ENCODE measurements at regions not wholly inside any gene's neighbourhood (a gene's known extent, or its start where the extent isn't known, plus 50 kb on each side); places are given as distances from the start of the nearest gene placed in this dataset.

GRCh38 chr4:63799166-63799565, 610.1 kb downstream of the TECRL start:
- FAIRE-seq: no peak
- Histone ChIP-seq H3K27ac (ENCODE audit: extremely low read length, insufficient read depth, low read length) (no peak overlapping the region), H3K4me1 (ENCODE audit: insufficient read depth, low read length) (no peaks in the 10 kb centered on the region), H3K27me3 (ENCODE audit: control insufficient read depth in 1 of 2, insufficient read depth in 2 of 2, low read length in 2 of 2) (no peaks in the 10 kb centered on the region), H3K9ac (ENCODE audit: insufficient read depth, low read depth, low read length) (no peak overlapping the region), H3K36me3 (replicated peaks in 1 of 2; ENCODE audit: control insufficient read depth in 1 of 2, insufficient read depth in 2 of 2, low read length in 2 of 2) (no peaks in the 10 kb centered on the region), H3K9me3 (ENCODE audit: low read length) (no peaks in the 10 kb centered on the region), H4K20me1 (ENCODE audit: insufficient read depth, low read length) (no peaks in the 10 kb centered on the region), H3K79me2 (ENCODE audit: insufficient read depth, low read length) (no peaks in the 10 kb centered on the region), H3K4me2 (ENCODE audit: low read depth, low read length) (no peak overlapping the region), H2AFZ (ENCODE audit: low read length) (no peak overlapping the region), H3K4me3 (replicated peaks in 1 of 3; ENCODE audit: insufficient read depth in 1 of 3, low read depth in 2 of 3, low read length in 3 of 3) (no peak overlapping the region)
- ATAC-seq: no peak
- TF ChIP-seq ZHX1 (CRISPR knock-in tag; IDR thresholded peaks at IDR 0.05; ENCODE audit: low read depth): no peak
- no peak for TF ChIP-seq ZNF784 (CRISPR knock-in tag; IDR thresholded peaks at IDR 0.05; ENCODE audit: borderline replicate concordance)
- no peak for DNase-seq (ENCODE audit: low spot score)
- intact Hi-C loops (cut with micrococcal nuclease; ENCODE audit: unreplicated experiment): no loop called here
- in situ Hi-C loops (cut with HindIII; ENCODE audit: extremely low pct_ligation_motif_present, low pct_unique_long_range_greater_than_20kb): no loop called here
- POLR2A ChIA-PET: no interaction called here
- WGBS (ENCODE audit: low lambda C conversion rate): 3% methylated on average over 2 of the region's 2 CpGs
- CTCF ChIA-PET (ENCODE audit: low intra/inter-chr PET ratio, low total read pairs): no interaction called here
- BruUV-seq (replicated peaks): no TSS peak

GRCh38 chr4:63795301-63795700, 613.9 kb downstream of the TECRL start:
- DNase-seq (ENCODE audit: low spot score) (no peak), ATAC-seq (no peak), FAIRE-seq (no peak)
- POLR2A ChIA-PET: no interaction called here
- H3K36me3 ChIP-seq (replicated peaks in 1 of 2; ENCODE audit: control insufficient read depth in 1 of 2, insufficient read depth in 2 of 2, low read length in 2 of 2): no peaks in the 10 kb centered on the region
- H3K9me3 ChIP-seq (ENCODE audit: low read length): no peaks in the 10 kb centered on the region
- no peaks in the 10 kb centered on the region for H3K27me3 ChIP-seq (ENCODE audit: control insufficient read depth in 1 of 2, insufficient read depth in 2 of 2, low read length in 2 of 2)
- no peak overlapping the region for H2AFZ ChIP-seq (ENCODE audit: low read length)
- no peak overlapping the region for H3K4me2 ChIP-seq (ENCODE audit: low read depth, low read length)
- no peaks in the 10 kb centered on the region for H4K20me1 ChIP-seq (ENCODE audit: insufficient read depth, low read length)
- CTCF ChIA-PET (ENCODE audit: low intra/inter-chr PET ratio, low total read pairs): no interaction called here
- H3K27ac ChIP-seq (ENCODE audit: extremely low read length, insufficient read depth, low read length): no peak overlapping the region
- in situ Hi-C loops (cut with HindIII; ENCODE audit: extremely low pct_ligation_motif_present, low pct_unique_long_range_greater_than_20kb): no loop called here
- WGBS (ENCODE audit: low lambda C conversion rate): 3% methylated on average over 2 of the region's 2 CpGs
- H3K4me3 ChIP-seq (replicated peaks in 1 of 3; ENCODE audit: insufficient read depth in 1 of 3, low read depth in 2 of 3, low read length in 3 of 3): no peak overlapping the region
- intact Hi-C loops (cut with micrococcal nuclease; ENCODE audit: unreplicated experiment): no loop called here
- no peaks in the 10 kb centered on the region for H3K79me2 ChIP-seq (ENCODE audit: insufficient read depth, low read length)
- no peaks in the 10 kb centered on the region for H3K4me1 ChIP-seq (ENCODE audit: insufficient read depth, low read length)
- BruUV-seq (replicated peaks): no TSS peak
- H3K9ac ChIP-seq (ENCODE audit: insufficient read depth, low read depth, low read length): no peak overlapping the region
- TF ChIP-seq, protein P1, sequence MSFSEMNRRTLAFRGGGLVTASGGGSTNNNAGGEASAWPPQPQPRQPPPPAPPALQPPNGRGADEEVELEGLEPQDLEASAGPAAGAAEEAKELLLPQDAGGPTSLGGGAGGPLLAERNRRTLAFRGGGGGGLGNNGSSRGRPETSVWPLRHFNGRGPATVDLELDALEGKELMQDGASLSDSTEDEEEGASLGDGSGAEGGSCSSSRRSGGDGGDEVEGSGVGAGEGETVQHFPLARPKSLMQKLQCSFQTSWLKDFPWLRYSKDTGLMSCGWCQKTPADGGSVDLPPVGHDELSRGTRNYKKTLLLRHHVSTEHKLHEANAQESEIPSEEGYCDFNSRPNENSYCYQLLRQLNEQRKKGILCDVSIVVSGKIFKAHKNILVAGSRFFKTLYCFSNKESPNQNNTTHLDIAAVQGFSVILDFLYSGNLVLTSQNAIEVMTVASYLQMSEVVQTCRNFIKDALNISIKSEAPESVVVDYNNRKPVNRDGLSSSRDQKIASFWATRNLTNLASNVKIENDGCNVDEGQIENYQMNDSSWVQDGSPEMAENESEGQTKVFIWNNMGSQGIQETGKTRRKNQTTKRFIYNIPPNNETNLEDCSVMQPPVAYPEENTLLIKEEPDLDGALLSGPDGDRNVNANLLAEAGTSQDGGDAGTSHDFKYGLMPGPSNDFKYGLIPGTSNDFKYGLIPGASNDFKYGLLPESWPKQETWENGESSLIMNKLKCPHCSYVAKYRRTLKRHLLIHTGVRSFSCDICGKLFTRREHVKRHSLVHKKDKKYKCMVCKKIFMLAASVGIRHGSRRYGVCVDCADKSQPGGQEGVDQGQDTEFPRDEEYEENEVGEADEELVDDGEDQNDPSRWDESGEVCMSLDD (CRISPR knock-in tag; IDR thresholded peaks at IDR 0.05; ENCODE audit: borderline replicate concordance): no peak
- TF ChIP-seq ZNF777 (CRISPR knock-in tag; IDR thresholded peaks at IDR 0.05): no peak
- TF ChIP-seq ZUFSP (CRISPR knock-in tag; IDR thresholded peaks at IDR 0.05; ENCODE audit: borderline replicate concordance): no peak
- no peak for TF ChIP-seq DPF2 (CRISPR knock-in tag; IDR thresholded peaks at IDR 0.05; ENCODE audit: borderline replicate concordance, low read depth)
- no peak for TF ChIP-seq HHEX (CRISPR knock-in tag; IDR thresholded peaks at IDR 0.05)
- TF ChIP-seq CBX1 (IDR thresholded peaks at IDR 0.05; ENCODE audit: low read depth): no peak
- TF ChIP-seq NRL (CRISPR knock-in tag; IDR thresholded peaks at IDR 0.05; ENCODE audit: borderline replicate concordance): no peak

Measured in HepG2 (cell line).